PFSK-1 (cell line): ENCODE measurements at regions not wholly inside any gene's neighbourhood (a gene's known extent, or its start where the extent isn't known, plus 50 kb on each side); places are given as distances from the start of the nearest gene placed in this dataset.

Source experiments
- FOXP2 ChIP-seq: optimal IDR thresholded peaks from 2 replicates; pipeline ENCODE3; 2011; ENCODE audit warnings: borderline replicate concordance, control low read depth, inconsistent platforms; ENCODE audit not compliant: insufficient read depth; ENCODE audit errors: extremely low read length, extremely low read depth
- POLR2AphosphoS5 ChIP-seq: IDR thresholded peaks from 2 replicates; pipeline ENCODE4 v1.6.1; 2012; ENCODE audit warnings: low read depth, mild to moderate bottlenecking, control low read depth, low read length, moderate library complexity
- REST ChIP-seq, 2 experiments: IDR thresholded peaks; 2 replicates each; pipeline versions ENCODE4 v1.6.1 to v1.8.0; 2011 to 2012; ENCODE audit warnings: low read depth in 2 of 2, low read length in 2 of 2, control low read depth in 1 of 2, inconsistent platforms in 1 of 2, mild to moderate bottlenecking in 1 of 2, moderate library complexity in 1 of 2; ENCODE audit not compliant: insufficient read depth in 1 of 2
- SIN3A ChIP-seq: IDR thresholded peaks from 2 replicates; pipeline ENCODE4 v1.6.1; 2012; ENCODE audit warnings: mild to moderate bottlenecking, low read length, moderate library complexity, borderline replicate concordance; ENCODE audit not compliant: insufficient read depth
- TAF1 ChIP-seq: IDR thresholded peaks from 2 replicates; pipeline ENCODE4 v1.6.1; 2012; ENCODE audit warnings: low read length, control low read depth, borderline replicate concordance; ENCODE audit not compliant: insufficient read depth

DNA sequence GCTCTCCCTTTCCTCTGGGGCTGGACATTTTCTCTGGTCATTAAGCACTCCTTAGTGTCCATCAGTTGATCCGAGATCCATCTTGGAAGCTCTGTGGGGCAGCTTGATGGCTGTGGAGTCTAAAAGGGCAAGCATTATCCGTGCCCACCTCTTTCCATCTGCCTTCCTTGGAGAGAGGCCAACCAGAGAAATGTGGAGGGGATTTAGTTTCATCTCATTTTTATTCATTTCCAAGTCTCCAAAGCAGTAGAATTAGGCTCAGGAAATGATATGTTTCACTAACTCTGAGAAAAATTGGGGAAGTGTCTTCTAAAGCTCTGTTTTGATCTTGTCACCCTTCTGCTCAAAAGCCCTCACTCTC is 95.9 kb upstream of the KLHL25 start:
- TF ChIP-seq REST (IDR thresholded peaks at IDR 0.05; ENCODE audit: insufficient read depth in 1 of 2, low read depth in 2 of 2, low read length in 2 of 2) (no peak), POLR2AphosphoS5 (no peak), FOXP2 (no peak), SIN3A (no peak), TAF1 (no peak)

DNA sequence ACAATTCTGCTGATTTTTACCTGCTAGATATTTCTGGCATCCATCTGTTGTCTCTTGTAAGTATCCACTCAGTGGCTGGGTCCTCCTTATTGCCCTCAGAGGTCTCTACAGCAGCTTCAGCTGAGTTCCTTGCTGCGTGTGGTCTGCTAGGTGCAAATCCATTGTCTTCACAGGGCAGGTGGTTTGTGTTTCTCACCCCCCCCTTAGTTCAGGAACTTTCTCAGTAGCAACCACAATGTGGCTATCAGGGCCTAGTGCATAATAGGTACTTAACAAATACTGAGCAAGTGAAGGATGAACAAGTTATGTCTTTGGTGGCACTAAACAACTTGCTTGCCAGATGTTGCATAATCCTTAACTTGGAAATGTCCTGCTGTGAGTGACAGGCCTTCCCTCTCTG is 96.7 kb upstream of the KLHL25 start:
- TF ChIP-seq FOXP2, result no peak
- no peak for TF ChIP-seq POLR2AphosphoS5
- no peak for TF ChIP-seq REST (IDR thresholded peaks at IDR 0.05; ENCODE audit: insufficient read depth in 1 of 2, low read depth in 2 of 2, low read length in 2 of 2)
- no peak for TF ChIP-seq TAF1
- TF ChIP-seq SIN3A, result no peak

DNA sequence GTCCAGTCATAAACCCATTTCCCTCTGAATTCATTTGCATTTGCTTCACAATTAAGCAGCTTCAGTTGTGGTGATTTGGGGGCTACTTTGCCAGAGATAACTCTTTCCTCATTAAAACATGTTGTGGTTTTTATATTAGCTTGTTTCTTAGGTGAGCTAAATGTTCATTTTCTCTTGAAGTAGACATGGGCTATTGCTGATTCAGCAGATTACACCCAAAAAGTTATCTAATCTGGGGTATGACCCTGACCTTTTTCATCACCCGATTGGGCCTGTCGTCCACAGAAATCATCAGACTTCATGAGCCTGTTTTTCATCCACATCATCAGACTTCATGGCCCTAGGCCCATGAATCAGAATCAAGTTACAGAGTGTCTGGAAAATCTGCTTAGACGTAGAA is 97.5 kb upstream of the KLHL25 start:
- no peak for TF ChIP-seq SIN3A
- no peak for TF ChIP-seq FOXP2
- no peak for TF ChIP-seq TAF1
- no peak for TF ChIP-seq POLR2AphosphoS5
- no peak for TF ChIP-seq REST (IDR thresholded peaks at IDR 0.05; ENCODE audit: insufficient read depth in 1 of 2, low read depth in 2 of 2, low read length in 2 of 2)

- TF ChIP-seq POLR2AphosphoS5 (no peak), FOXP2 (no peak)
Observed at GRCh38 chr15:85897207-85897894, 102.6 kb upstream of the KLHL25 start.

- TF ChIP-seq SIN3A, result no peak
- no peak for TF ChIP-seq FOXP2
- no peak for TF ChIP-seq POLR2AphosphoS5
Observed at GRCh38 chr15:85897895-85898717, 103.4 kb upstream of the KLHL25 start.

GRCh38 chr15:85899927-85900326 is 105.2 kb upstream of the KLHL25 start:
- no peak for TF ChIP-seq FOXP2
- TF ChIP-seq REST (IDR thresholded peaks at IDR 0.05; ENCODE audit: insufficient read depth in 1 of 2, low read depth in 2 of 2, low read length in 2 of 2), result no peak
- no peak for TF ChIP-seq POLR2AphosphoS5
- no peak for TF ChIP-seq TAF1
- TF ChIP-seq SIN3A, result no peak
